ENCODE measurements at regions not wholly inside any gene's neighbourhood (a gene's known extent, or its start where the extent isn't known, plus 50 kb on each side); places are given as distances from the start of the nearest gene placed in this dataset.

GRCh38 chr14:26765301-26765700 lies 167.5 kb upstream of the NOVA1 start:
- no peak for TF ChIP-seq POLR2AphosphoS5 (IDR thresholded peaks at IDR 0.05)
- TF ChIP-seq CTCF (IDR thresholded peaks at IDR 0.05) = no peak
